Fibroblast of skin of right biceps (primary cell): ENCODE measurements at regions not wholly inside any gene's neighbourhood (a gene's known extent, or its start where the extent isn't known, plus 50 kb on each side); places are given as distances from the start of the nearest gene placed in this dataset.

Experiments used
- DNase-seq: peaks from one replicate; pipeline ENCODE4 v3.0.0-alpha.2; 2013

DNA sequence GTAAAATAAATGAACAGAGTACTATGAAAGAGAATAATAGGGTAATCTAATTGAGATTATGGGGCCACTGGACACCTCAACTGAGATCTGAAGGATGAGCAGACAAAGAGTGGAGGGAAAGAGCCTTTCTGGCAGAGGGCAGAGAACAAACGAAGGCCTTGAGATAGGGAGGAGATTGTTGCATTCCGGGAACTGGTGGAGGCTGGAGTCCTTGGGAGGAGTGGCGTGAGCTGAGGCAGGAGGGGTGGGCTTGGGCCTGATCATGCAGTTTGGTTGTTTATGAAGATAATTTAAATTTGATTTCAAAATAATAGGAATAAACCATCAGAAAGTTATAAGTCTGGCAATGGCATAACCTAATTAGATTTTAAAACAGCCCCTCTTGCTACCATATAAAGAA, 59.5 kb upstream of the GALNT15 start:
- no peak for DNase-seq

GRCh38 chr3:16118396-16118795, 56.1 kb upstream of the GALNT15 start:
- no peak for DNase-seq

DNA sequence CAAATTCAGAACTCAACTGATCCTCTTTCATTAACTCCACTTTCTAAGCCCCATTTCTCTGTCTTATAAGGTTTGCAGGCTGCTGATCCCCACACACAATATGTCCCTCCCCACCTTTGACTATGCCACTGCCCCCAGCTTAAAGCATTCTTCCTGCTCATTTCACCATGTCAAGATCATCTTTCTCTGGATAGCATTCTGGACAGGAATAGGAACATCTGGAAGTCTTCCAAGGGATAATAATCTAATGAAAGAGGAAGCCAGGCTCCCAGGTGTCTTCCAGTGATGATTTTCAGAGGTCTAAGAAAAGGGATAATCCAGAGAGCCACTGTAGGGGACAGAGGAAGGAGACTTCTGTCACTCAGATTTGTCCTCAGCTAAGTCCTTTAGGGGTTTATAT, 54.6 kb upstream of the GALNT15 start:
- no peak for DNase-seq

DNA sequence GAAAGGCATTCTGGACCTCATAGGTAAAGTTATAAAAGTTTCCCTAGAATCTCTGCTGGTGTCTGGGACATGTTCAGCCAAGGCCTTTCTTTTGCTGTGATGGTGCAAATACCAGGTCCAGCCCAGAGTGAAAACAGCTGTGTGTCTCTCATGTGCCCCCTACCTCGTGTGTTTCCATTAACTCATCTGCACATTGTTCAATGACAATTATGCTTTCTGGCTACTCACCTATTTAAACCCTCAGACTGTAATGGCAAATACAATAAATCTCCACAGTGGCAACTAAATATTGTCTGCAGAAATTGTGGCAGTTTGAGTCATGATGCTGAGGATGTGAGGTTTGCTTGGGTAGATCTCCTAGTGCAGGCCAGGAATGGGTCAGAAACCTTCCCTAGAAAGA, 53.1 kb upstream of the GALNT15 start:
- peak; percentile 45 for DNase-seq

DNA sequence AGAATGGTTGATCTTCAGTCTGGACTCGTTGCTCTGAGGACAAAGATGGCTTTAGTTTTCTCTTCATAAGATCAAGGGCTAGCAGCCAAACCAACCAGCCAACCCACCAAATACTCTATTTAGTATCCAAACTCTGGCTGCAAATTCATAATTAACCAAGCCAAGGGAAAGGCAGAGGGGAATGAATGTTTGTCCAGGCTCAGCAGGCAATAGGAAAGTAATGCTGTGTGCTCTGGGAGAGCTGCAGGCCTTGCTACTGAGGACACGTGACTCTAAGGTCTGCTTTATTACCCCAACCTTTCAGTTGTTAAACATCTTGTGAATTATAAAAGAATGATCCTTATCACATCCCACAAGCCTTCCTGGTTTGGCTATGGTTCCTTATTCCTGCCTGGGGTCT, 52.3 kb upstream of the GALNT15 start:
- no peak for DNase-seq

- no peak for DNase-seq
These were observed 51.8 kb upstream of the GALNT15 start for GRCh38 chr3:16122661-16123060.

DNA sequence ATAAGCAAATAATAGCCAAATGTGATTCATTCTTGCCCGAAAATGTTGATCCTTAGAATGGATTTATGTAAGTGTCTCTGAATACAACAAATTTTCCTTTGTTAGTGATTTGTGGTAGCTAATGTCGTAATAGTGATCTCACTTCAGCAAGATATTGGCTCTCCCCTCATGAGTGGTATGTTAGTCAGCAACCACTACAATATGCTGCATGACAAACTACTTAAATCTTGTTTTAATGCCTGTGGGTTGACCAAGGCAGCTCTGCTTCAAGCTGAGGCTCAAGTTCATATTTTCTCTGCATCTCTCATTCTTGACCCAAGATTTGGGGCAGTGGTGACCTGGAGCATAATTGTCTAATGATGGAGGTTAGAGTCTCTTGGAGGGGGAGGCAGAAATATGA, 49.8 kb upstream of the GALNT15 start:
- DNase-seq: peak; percentile 99
